ENCODE measurements at regions not wholly inside any gene's neighbourhood (a gene's known extent, or its start where the extent isn't known, plus 50 kb on each side); places are given as distances from the start of the nearest gene placed in this dataset.
A peak's percentile ranks its signal among the peaks of the same experiment; 100 is the strongest.

DNA sequence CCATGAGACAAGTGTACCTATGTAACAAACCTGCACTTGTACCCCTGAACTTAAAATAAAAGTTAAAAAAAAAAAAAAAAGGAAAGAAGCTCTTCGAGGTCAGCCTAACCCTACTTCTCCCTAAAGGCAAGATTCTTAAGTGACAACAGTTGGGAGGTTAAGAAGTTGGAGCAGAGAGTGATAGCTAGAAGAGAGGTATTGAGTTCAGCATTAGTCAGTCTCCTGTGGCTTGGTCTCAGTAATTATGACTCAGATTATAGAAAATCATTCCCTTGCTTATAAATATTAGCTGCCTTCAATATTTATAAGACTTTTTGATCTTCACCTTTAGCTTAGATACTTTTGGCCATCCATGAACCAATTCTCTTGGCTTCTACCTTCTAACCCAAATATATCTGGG lies 926.8 kb upstream of the SLC39A10 start:
- Histone ChIP-seq H4K91ac (ENCODE audit: low read length) (no peak overlapping the region), H3K9ac (ENCODE audit: low read length) (no peak overlapping the region), H3K27me3 (ENCODE audit: control insufficient read depth in 1 of 2, insufficient read depth in 1 of 2, low read length in 2 of 2) (no peaks in the 10 kb centered on the region), H3K18ac (ENCODE audit: low read depth in 1 of 2, low read length in 2 of 2) (no peak overlapping the region), H3K4me1 (ENCODE audit: control insufficient read depth, insufficient read depth, low read depth, low read length) (no peaks in the 10 kb centered on the region), H2BK15ac (ENCODE audit: low read depth, poor library complexity, severe bottlenecking) (no peak overlapping the region), H2BK120ac (ENCODE audit: low read depth, low read length) (no peak overlapping the region), H2AFZ (ENCODE audit: low read depth, low read length) (no peak overlapping the region), H3K14ac (ENCODE audit: low read length in 2 of 2) (no peak overlapping the region), H3K23ac (ENCODE audit: low read length in 2 of 2) (no peak overlapping the region), H3K36me3 (ENCODE audit: control insufficient read depth in 1 of 2, insufficient read depth in 2 of 2, low read depth in 1 of 2, low read length in 2 of 2) (no peaks in the 10 kb centered on the region), H3K4me3 (ENCODE audit: insufficient read depth in 1 of 2, low read depth in 1 of 2, low read length in 2 of 2) (no peak overlapping the region), H2BK5ac (ENCODE audit: low read depth, low read length, poor library complexity, severe bottlenecking) (no peak overlapping the region), H2AK5ac (ENCODE audit: low read length, severe bottlenecking) (no peak overlapping the region), H2BK12ac (ENCODE audit: low read length in 2 of 2) (no peak overlapping the region), H3K4me2 (ENCODE audit: low read length, poor library complexity, severe bottlenecking) (no peak overlapping the region), H4K8ac (ENCODE audit: low read length) (no peak overlapping the region), H3K9me3 (ENCODE audit: control insufficient read depth, low read length) (peaks cover 5% of the 10 kb centered on the region), H3K27ac (ENCODE audit: low read length, poor library complexity, severe bottlenecking) (no peak overlapping the region), H3K4ac (ENCODE audit: low read depth in 1 of 2, low read length in 2 of 2) (no peak overlapping the region), H3K79me1 (replicated peaks; ENCODE audit: low read length, poor library complexity, severe bottlenecking) (no peaks in the 10 kb centered on the region)
- no peak for DNase-seq
- WGBS: no CpG with 5 or more reads among the region's 1 CpG

- no peak overlapping the region for H3K14ac ChIP-seq (ENCODE audit: low read length in 2 of 2)
- no peak overlapping the region for H2BK12ac ChIP-seq (ENCODE audit: low read length in 2 of 2)
- H3K9ac ChIP-seq (ENCODE audit: low read length): no peak overlapping the region
- no peak overlapping the region for H3K4me2 ChIP-seq (ENCODE audit: low read length, poor library complexity, severe bottlenecking)
- no peak overlapping the region for H4K91ac ChIP-seq (ENCODE audit: low read length)
- H2AK5ac ChIP-seq (ENCODE audit: low read length, severe bottlenecking): no peak overlapping the region
- no peaks in the 10 kb centered on the region for H3K9me3 ChIP-seq (ENCODE audit: control insufficient read depth, low read length)
- H4K8ac ChIP-seq (ENCODE audit: low read length): no peak overlapping the region
- no peak overlapping the region for H2BK120ac ChIP-seq (ENCODE audit: low read depth, low read length)
- H3K4me1 ChIP-seq (ENCODE audit: control insufficient read depth, insufficient read depth, low read depth, low read length): no peaks in the 10 kb centered on the region
- no CpG with 5 or more reads among the region's 1 CpG for WGBS
- H3K4me3 ChIP-seq (ENCODE audit: insufficient read depth in 1 of 2, low read depth in 1 of 2, low read length in 2 of 2): no peak overlapping the region
- no peaks in the 10 kb centered on the region for H3K27me3 ChIP-seq (ENCODE audit: control insufficient read depth in 1 of 2, insufficient read depth in 1 of 2, low read length in 2 of 2)
- H2BK5ac ChIP-seq (ENCODE audit: low read depth, low read length, poor library complexity, severe bottlenecking): no peak overlapping the region
- no peak overlapping the region for H2BK15ac ChIP-seq (ENCODE audit: low read depth, poor library complexity, severe bottlenecking)
- no peak overlapping the region for H3K4ac ChIP-seq (ENCODE audit: low read depth in 1 of 2, low read length in 2 of 2)
- H3K27ac ChIP-seq (ENCODE audit: low read length, poor library complexity, severe bottlenecking): no peak overlapping the region
- H3K23ac ChIP-seq (ENCODE audit: low read length in 2 of 2): no peak overlapping the region
- DNase-seq: no peak
- H3K79me1 ChIP-seq (replicated peaks; ENCODE audit: low read length, poor library complexity, severe bottlenecking): no peaks in the 10 kb centered on the region
- no peak overlapping the region for H2AFZ ChIP-seq (ENCODE audit: low read depth, low read length)
- H3K36me3 ChIP-seq (ENCODE audit: control insufficient read depth in 1 of 2, insufficient read depth in 2 of 2, low read depth in 1 of 2, low read length in 2 of 2): no peaks in the 10 kb centered on the region
- no peak overlapping the region for H3K18ac ChIP-seq (ENCODE audit: low read depth in 1 of 2, low read length in 2 of 2)
These were observed 931.9 kb upstream of the SLC39A10 start for GRCh38 chr2:194725169-194725568.

DNA sequence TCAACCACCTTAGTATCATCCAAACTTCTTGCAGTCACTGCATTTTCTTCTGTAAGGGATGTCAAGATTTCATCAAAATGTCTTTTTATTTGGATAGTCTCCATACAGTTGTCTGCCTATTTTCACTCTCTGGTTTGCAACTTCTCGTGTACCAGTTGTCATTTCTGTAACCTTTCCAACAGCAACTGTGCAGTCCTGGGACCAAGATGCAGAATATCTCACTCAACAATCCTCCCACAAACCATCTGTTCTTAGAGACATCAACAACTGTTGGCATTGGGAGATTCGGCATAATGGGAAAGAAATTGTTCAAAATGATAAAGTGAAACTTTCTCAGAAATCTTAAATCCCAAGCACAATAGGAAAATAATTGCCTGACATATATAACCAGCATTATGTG lies 933.6 kb upstream of the SLC39A10 start:
- Histone ChIP-seq H3K14ac (ENCODE audit: low read length in 2 of 2) (no peak overlapping the region), H3K23ac (ENCODE audit: low read length in 2 of 2) (no peak overlapping the region), H4K91ac (ENCODE audit: low read length) (no peak overlapping the region), H2BK5ac (ENCODE audit: low read depth, low read length, poor library complexity, severe bottlenecking) (no peak overlapping the region), H2BK120ac (ENCODE audit: low read depth, low read length) (no peak overlapping the region), H3K18ac (ENCODE audit: low read depth in 1 of 2, low read length in 2 of 2) (no peak overlapping the region), H2BK15ac (ENCODE audit: low read depth, poor library complexity, severe bottlenecking) (no peak overlapping the region), H3K79me1 (replicated peaks; ENCODE audit: low read length, poor library complexity, severe bottlenecking) (no peaks in the 10 kb centered on the region), H2BK12ac (ENCODE audit: low read length in 2 of 2) (no peak overlapping the region), H3K27me3 (ENCODE audit: control insufficient read depth in 1 of 2, insufficient read depth in 1 of 2, low read length in 2 of 2) (no peaks in the 10 kb centered on the region), H2AFZ (ENCODE audit: low read depth, low read length) (no peak overlapping the region), H3K27ac (ENCODE audit: low read length, poor library complexity, severe bottlenecking) (no peak overlapping the region), H3K4me2 (ENCODE audit: low read length, poor library complexity, severe bottlenecking) (no peak overlapping the region), H3K4me3 (ENCODE audit: insufficient read depth in 1 of 2, low read depth in 1 of 2, low read length in 2 of 2) (no peak overlapping the region), H3K4me1 (ENCODE audit: control insufficient read depth, insufficient read depth, low read depth, low read length) (no peaks in the 10 kb centered on the region), H3K4ac (ENCODE audit: low read depth in 1 of 2, low read length in 2 of 2) (no peak overlapping the region), H3K9ac (ENCODE audit: low read length) (no peak overlapping the region), H3K36me3 (ENCODE audit: control insufficient read depth in 1 of 2, insufficient read depth in 2 of 2, low read depth in 1 of 2, low read length in 2 of 2) (no peaks in the 10 kb centered on the region), H3K9me3 (ENCODE audit: control insufficient read depth, low read length) (no peaks in the 10 kb centered on the region), H4K8ac (ENCODE audit: low read length) (no peak overlapping the region), H2AK5ac (ENCODE audit: low read length, severe bottlenecking) (no peak overlapping the region)
- 93% methylated on average over 1 of the region's 2 CpGs for WGBS
- no peak for DNase-seq

- Histone ChIP-seq H2BK120ac (ENCODE audit: low read depth, low read length) (no peak overlapping the region), H3K4ac (ENCODE audit: low read depth in 1 of 2, low read length in 2 of 2) (no peak overlapping the region), H3K79me1 (replicated peaks; ENCODE audit: low read length, poor library complexity, severe bottlenecking) (no peaks in the 10 kb centered on the region), H3K18ac (ENCODE audit: low read depth in 1 of 2, low read length in 2 of 2) (no peak overlapping the region), H2BK15ac (ENCODE audit: low read depth, poor library complexity, severe bottlenecking) (no peak overlapping the region), H3K4me1 (ENCODE audit: control insufficient read depth, insufficient read depth, low read depth, low read length) (no peaks in the 10 kb centered on the region), H3K14ac (ENCODE audit: low read length in 2 of 2) (peak overlapping the region in 1 of 2 experiments; percentile 48), H3K4me3 (ENCODE audit: insufficient read depth in 1 of 2, low read depth in 1 of 2, low read length in 2 of 2) (no peak overlapping the region), H4K91ac (ENCODE audit: low read length) (no peak overlapping the region), H2AK5ac (ENCODE audit: low read length, severe bottlenecking) (no peak overlapping the region), H3K9ac (ENCODE audit: low read length) (no peak overlapping the region), H4K8ac (ENCODE audit: low read length) (no peak overlapping the region), H3K4me2 (ENCODE audit: low read length, poor library complexity, severe bottlenecking) (no peak overlapping the region), H2AFZ (ENCODE audit: low read depth, low read length) (no peak overlapping the region), H2BK5ac (ENCODE audit: low read depth, low read length, poor library complexity, severe bottlenecking) (no peak overlapping the region), H2BK12ac (ENCODE audit: low read length in 2 of 2) (no peak overlapping the region), H3K9me3 (ENCODE audit: control insufficient read depth, low read length) (no peaks in the 10 kb centered on the region), H3K27ac (ENCODE audit: low read length, poor library complexity, severe bottlenecking) (no peak overlapping the region), H3K27me3 (ENCODE audit: control insufficient read depth in 1 of 2, insufficient read depth in 1 of 2, low read length in 2 of 2) (no peaks in the 10 kb centered on the region), H3K36me3 (ENCODE audit: control insufficient read depth in 1 of 2, insufficient read depth in 2 of 2, low read depth in 1 of 2, low read length in 2 of 2) (no peaks in the 10 kb centered on the region), H3K23ac (ENCODE audit: low read length in 2 of 2) (no peak overlapping the region)
- no peak for DNase-seq
- 88% methylated on average over 3 of the region's 3 CpGs for WGBS
These were observed 935.8 kb upstream of the SLC39A10 start for GRCh38 chr2:194721227-194721626.
